ENCODE measurements at regions not wholly inside any gene's neighbourhood (a gene's known extent, or its start where the extent isn't known, plus 50 kb on each side); places are given as distances from the start of the nearest gene placed in this dataset.
A peak's percentile ranks its signal among the peaks of the same experiment; 100 is the strongest.

DNA sequence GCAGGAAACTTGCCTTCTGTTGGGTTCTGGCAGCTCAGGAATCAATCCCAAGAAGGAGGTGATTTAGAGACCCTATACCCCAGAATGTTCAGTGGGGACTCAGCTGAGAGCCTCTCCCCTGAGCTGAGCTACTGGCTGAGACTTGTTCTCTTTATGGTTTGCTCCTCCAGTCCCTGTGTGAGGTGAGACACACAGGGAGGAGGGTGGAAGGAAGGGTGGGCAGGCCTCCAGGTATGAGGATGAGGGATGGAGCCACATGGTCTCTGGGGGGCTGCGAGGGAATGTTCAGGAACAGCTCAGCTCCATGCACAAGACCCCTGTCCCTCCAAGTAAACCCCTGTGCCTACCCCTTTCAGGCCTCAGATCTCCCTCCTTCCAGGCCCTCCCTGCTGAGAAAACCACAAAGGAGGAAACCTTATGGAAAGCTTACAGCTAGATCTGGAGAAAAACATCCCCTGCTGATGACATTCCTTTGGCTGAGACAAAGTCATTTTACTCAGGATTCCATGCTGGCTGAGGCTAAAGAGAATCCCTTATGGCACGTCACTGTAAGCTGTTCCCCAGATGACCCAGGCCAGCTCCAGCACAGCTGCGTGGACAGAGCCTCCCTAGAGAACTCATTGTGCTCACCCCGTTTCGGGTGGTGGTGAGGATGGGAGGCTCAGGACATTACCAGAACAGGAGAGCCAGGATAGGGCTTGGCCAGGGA, 91.5 kb upstream of the IPO9 start:
- Mint-ChIP-seq H3K27ac (ENCODE audit: unreplicated experiment) (peak overlapping the region; percentile 58), H3K4me3 (peak overlapping the region; percentile 98), H3K27me3 (ENCODE audit: low read depth) (peaks cover 23% of the 10 kb centered on the region), H3K9me3 (no peaks in the 10 kb centered on the region), H3K36me3 (ENCODE audit: low read depth) (peaks cover 1% of the 10 kb centered on the region), H3K4me1 (peaks cover 76% of the 10 kb centered on the region)
- no peak for DNase-seq (ENCODE audit: low read depth, low spot score)
- TF ChIP-seq, protein P1, sequence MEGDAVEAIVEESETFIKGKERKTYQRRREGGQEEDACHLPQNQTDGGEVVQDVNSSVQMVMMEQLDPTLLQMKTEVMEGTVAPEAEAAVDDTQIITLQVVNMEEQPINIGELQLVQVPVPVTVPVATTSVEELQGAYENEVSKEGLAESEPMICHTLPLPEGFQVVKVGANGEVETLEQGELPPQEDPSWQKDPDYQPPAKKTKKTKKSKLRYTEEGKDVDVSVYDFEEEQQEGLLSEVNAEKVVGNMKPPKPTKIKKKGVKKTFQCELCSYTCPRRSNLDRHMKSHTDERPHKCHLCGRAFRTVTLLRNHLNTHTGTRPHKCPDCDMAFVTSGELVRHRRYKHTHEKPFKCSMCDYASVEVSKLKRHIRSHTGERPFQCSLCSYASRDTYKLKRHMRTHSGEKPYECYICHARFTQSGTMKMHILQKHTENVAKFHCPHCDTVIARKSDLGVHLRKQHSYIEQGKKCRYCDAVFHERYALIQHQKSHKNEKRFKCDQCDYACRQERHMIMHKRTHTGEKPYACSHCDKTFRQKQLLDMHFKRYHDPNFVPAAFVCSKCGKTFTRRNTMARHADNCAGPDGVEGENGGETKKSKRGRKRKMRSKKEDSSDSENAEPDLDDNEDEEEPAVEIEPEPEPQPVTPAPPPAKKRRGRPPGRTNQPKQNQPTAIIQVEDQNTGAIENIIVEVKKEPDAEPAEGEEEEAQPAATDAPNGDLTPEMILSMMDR (conservative IDR thresholded peaks at IDR 0.05): no peak

DNA sequence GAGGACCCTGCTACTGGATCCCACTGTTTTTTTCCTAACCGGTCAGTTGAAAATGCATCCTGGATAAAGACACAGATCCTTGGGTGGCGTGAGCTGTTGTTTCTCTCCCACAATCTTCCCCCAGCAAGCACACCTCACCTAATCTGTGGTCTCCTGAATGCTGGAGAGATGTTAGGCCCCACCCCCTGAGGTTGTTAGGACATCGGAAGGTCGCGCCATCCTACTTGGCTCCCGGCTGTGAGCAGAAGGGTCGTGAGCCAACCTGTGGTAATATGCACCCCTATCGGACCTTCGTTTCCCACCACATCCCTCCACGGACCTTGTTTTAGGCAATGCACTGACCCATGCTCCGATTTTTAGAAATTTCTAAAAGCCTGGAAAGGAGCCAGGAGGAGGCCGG, 89.9 kb upstream of the IPO9 start:
- H3K27ac Mint-ChIP-seq (ENCODE audit: unreplicated experiment): peak overlapping the region; percentile 64
- H3K9me3 Mint-ChIP-seq: no peaks in the 10 kb centered on the region
- peaks cover 28% of the 10 kb centered on the region for H3K27me3 Mint-ChIP-seq (ENCODE audit: low read depth)
- peaks cover 4% of the 10 kb centered on the region for H3K36me3 Mint-ChIP-seq (ENCODE audit: low read depth)
- peak overlapping the region; percentile 98 for H3K4me3 Mint-ChIP-seq
- no peak for DNase-seq (ENCODE audit: low read depth, low spot score)
- peaks cover 69% of the 10 kb centered on the region for H3K4me1 Mint-ChIP-seq
- TF ChIP-seq, protein P1 (conservative IDR thresholded peaks at IDR 0.05): no peak

GRCh38 chr1:201739492-201740085, 89.4 kb upstream of the IPO9 start:
- H3K27me3 Mint-ChIP-seq (ENCODE audit: low read depth): peaks cover 28% of the 10 kb centered on the region
- peak; percentile 49 for DNase-seq (ENCODE audit: low read depth, low spot score)
- H3K36me3 Mint-ChIP-seq (ENCODE audit: low read depth): peaks cover 4% of the 10 kb centered on the region
- H3K27ac Mint-ChIP-seq (ENCODE audit: unreplicated experiment): peak overlapping the region; percentile 64
- TF ChIP-seq, protein P1 (conservative IDR thresholded peaks at IDR 0.05): peak; percentile 27
- H3K4me1 Mint-ChIP-seq: peaks cover 69% of the 10 kb centered on the region
- no peaks in the 10 kb centered on the region for H3K9me3 Mint-ChIP-seq
- peak overlapping the region; percentile 98 for H3K4me3 Mint-ChIP-seq

GRCh38 chr1:201740086-201740541, 88.8 kb upstream of the IPO9 start:
- peaks cover 69% of the 10 kb centered on the region for H3K4me1 Mint-ChIP-seq
- peak overlapping the region; percentile 85 for H3K27ac Mint-ChIP-seq (ENCODE audit: unreplicated experiment)
- H3K4me3 Mint-ChIP-seq: peak overlapping the region; percentile 97
- H3K36me3 Mint-ChIP-seq (ENCODE audit: low read depth): peaks cover 4% of the 10 kb centered on the region
- peaks cover 28% of the 10 kb centered on the region for H3K27me3 Mint-ChIP-seq (ENCODE audit: low read depth)
- no peak for DNase-seq (ENCODE audit: low read depth, low spot score)
- no peaks in the 10 kb centered on the region for H3K9me3 Mint-ChIP-seq
- TF ChIP-seq, protein P1 (conservative IDR thresholded peaks at IDR 0.05): no peak

GRCh38 chr1:201740670-201741111, 88.3 kb upstream of the IPO9 start:
- no peaks in the 10 kb centered on the region for H3K9me3 Mint-ChIP-seq
- peak overlapping the region; percentile 97 for H3K4me3 Mint-ChIP-seq
- TF ChIP-seq, protein P1 (conservative IDR thresholded peaks at IDR 0.05): no peak
- H3K27me3 Mint-ChIP-seq (ENCODE audit: low read depth): peaks cover 28% of the 10 kb centered on the region
- peak overlapping the region; percentile 85 for H3K27ac Mint-ChIP-seq (ENCODE audit: unreplicated experiment)
- peaks cover 63% of the 10 kb centered on the region for H3K4me1 Mint-ChIP-seq
- no peak for DNase-seq (ENCODE audit: low read depth, low spot score)
- peaks cover 4% of the 10 kb centered on the region for H3K36me3 Mint-ChIP-seq (ENCODE audit: low read depth)
